SH-SY5Y (cell line): ENCODE measurements at regions not wholly inside any gene's neighbourhood (a gene's known extent, or its start where the extent isn't known, plus 50 kb on each side); places are given as distances from the start of the nearest gene placed in this dataset.
A peak's percentile ranks its signal among the peaks of the same experiment; 100 is the strongest.

ENCODE experiments used
- GATA2 ChIP-seq: IDR thresholded peaks from 2 replicates; pipeline ENCODE4 v1.6.1; 2011; ENCODE audit warnings: mild to moderate bottlenecking, low read depth, low read length
- GATA3 ChIP-seq: IDR thresholded peaks from 2 replicates; pipeline ENCODE4 v1.6.1; 2011; ENCODE audit warnings: low read depth, mild to moderate bottlenecking, low read length, moderate library complexity

DNA sequence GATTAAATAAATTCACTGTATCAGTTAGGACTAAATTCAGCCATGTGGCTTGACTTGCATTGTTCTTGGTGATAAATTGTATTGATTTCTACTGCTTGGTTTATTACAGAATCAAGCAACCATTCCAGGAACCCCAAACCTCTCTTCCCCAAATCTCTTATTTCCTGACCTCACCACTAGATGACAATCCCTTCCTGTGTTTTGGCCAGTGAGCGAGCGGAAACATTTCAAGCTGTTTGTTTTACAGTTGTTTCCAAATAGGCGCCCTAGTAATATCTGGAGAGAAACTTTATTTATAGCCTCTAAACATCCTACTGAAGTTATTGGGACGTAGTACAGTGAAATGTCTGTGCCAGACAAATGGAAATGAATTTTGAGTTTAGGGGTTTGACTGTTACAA is 161.1 kb downstream of the SNAPC1 start:
- no peak for TF ChIP-seq GATA2
- no peak for TF ChIP-seq GATA3

GRCh38 chr14:61925043-61925442 is 162.8 kb downstream of the SNAPC1 start:
- no peak for TF ChIP-seq GATA3
- no peak for TF ChIP-seq GATA2

DNA sequence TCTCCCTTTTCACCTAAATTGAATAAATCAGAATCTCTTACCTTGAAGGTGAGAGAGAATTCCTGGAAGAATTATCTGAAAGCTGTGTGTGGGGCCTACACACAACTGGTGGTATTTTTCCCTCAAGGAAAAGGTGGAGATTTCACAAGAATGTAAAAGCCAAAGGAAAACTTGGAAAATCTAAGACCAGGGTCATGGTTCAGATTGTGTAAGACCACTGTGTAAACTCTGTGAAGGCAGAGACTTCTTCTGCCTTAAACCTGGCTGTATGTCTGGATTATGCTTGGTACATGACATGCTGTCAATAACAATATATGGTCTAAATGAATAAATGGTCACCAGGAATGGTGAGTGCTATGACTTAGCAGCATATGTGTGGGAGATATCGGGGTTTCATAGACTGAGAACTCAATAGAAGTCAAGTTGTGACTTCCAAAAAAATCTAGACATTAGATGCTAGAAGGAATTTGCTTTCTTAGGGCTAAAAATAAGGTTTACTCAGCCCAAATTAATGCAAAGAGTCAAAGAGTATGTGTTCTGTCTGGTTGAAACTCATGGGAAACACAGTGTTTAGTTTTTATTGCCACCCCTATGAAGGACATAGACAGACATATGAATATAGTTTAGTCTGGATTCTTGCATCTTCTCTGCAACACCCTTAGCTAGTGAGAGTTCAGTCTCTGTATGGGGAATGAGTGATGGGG is 163.7 kb downstream of the SNAPC1 start:
- TF ChIP-seq GATA3, result no peak
- TF ChIP-seq GATA2, result no peak

GRCh38 chr14:61927060-61927459 is 164.8 kb downstream of the SNAPC1 start:
- TF ChIP-seq GATA2 (no peak), GATA3 (no peak)

DNA sequence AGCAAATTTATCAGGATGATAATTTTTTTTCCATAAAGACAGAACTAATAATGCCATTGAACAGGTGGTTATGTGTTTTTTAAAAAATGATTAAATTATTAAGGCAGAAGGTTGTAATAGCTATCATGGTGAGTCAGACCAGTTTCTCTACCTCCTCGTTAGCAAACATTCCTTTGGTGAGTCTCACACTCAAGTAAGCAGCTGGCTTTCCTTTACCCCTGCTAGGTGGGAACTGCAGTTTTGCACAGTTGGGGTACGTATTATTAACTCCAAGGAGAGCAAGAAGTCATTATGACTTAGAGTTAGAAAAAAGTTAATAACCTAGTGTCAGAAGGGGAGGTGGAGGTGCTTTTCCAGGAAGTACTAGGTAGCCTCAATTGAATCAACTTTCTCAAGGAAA is 165.3 kb downstream of the SNAPC1 start:
- TF ChIP-seq GATA3 (no peak), GATA2 (no peak)

GRCh38 chr14:61928300-61928699 is 166.1 kb downstream of the SNAPC1 start:
- TF ChIP-seq GATA3, result no peak
- TF ChIP-seq GATA2, result no peak

GRCh38 chr14:61928701-61929100 is 166.5 kb downstream of the SNAPC1 start:
- TF ChIP-seq GATA2, result no peak
- TF ChIP-seq GATA3, result no peak

- no peak for TF ChIP-seq GATA2
These were observed 167.4 kb downstream of the SNAPC1 start for GRCh38 chr14:61929651-61930050.

- TF ChIP-seq GATA3, result no peak
- TF ChIP-seq GATA2, result no peak
These were observed 168.1 kb downstream of the SNAPC1 start for GRCh38 chr14:61930101-61930857.

- TF ChIP-seq GATA3, result no peak
- TF ChIP-seq GATA2, result no peak
These were observed 170.8 kb downstream of the SNAPC1 start for GRCh38 chr14:61932974-61933373.

GRCh38 chr14:61934385-61934784 is 172.2 kb downstream of the SNAPC1 start:
- TF ChIP-seq GATA2, result no peak
- TF ChIP-seq GATA3, result no peak

DNA sequence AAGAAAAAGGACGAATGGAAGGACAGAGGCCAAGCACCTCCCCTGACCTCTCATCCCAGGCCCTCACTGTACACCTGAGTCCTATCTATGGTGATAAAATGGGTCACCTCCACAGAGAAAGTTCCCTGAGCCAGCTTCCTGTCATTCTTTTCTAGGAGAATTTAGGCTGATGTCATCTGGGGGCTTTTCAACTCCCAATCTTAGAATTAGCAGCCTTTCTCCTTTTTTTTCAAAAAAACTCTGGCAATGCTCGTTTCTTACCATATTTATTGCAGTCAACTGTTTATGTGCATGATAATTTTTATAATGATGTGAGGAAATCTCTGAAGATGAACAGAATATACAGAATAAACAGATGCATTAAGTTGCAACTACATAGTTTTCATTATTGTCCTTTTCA is 177.6 kb downstream of the SNAPC1 start:
- TF ChIP-seq GATA2, result no peak
- no peak for TF ChIP-seq GATA3

GRCh38 chr14:61940666-61941420 is 178.6 kb downstream of the SNAPC1 start:
- TF ChIP-seq GATA2 (0 out of 2 replicates have a peak, but pooled peaks have one; percentile 16), GATA3 (no peak)

- TF ChIP-seq GATA3, result no peak
- no peak for TF ChIP-seq GATA2
These were observed 179.4 kb downstream of the SNAPC1 start for GRCh38 chr14:61941421-61942150.
